ENCODE measurements at regions not wholly inside any gene's neighbourhood (a gene's known extent, or its start where the extent isn't known, plus 50 kb on each side); places are given as distances from the start of the nearest gene placed in this dataset.
A peak's percentile ranks its signal among the peaks of the same experiment; 100 is the strongest.
"Not testable (repeated sequence)": the region's sequence is repeated elsewhere in the genome, so short reads cannot be mapped to it uniquely, and the experiment has no call there.

- Histone ChIP-seq H3K27ac (ENCODE audit: poor library complexity, severe bottlenecking) (no peak overlapping the region), H3K4me3 (ENCODE audit: severe bottlenecking) (no peak overlapping the region), H3K36me3 (ENCODE audit: low read depth) (no peaks in the 10 kb centered on the region), H3K27me3 (ENCODE audit: insufficient read depth, poor library complexity, severe bottlenecking) (no peaks in the 10 kb centered on the region), H3K9me3 (ENCODE audit: severe bottlenecking) (no peaks in the 10 kb centered on the region), H3K4me1 (ENCODE audit: insufficient read depth, poor library complexity, severe bottlenecking) (peaks cover 21% of the 10 kb centered on the region)
- DNase-seq (ENCODE audit: low spot score) (no peak), ATAC-seq (ENCODE audit: low read depth) (peak; percentile 63)
- TF ChIP-seq, protein P1, sequence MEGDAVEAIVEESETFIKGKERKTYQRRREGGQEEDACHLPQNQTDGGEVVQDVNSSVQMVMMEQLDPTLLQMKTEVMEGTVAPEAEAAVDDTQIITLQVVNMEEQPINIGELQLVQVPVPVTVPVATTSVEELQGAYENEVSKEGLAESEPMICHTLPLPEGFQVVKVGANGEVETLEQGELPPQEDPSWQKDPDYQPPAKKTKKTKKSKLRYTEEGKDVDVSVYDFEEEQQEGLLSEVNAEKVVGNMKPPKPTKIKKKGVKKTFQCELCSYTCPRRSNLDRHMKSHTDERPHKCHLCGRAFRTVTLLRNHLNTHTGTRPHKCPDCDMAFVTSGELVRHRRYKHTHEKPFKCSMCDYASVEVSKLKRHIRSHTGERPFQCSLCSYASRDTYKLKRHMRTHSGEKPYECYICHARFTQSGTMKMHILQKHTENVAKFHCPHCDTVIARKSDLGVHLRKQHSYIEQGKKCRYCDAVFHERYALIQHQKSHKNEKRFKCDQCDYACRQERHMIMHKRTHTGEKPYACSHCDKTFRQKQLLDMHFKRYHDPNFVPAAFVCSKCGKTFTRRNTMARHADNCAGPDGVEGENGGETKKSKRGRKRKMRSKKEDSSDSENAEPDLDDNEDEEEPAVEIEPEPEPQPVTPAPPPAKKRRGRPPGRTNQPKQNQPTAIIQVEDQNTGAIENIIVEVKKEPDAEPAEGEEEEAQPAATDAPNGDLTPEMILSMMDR (IDR thresholded peaks at IDR 0.05; ENCODE audit: poor library complexity, severe bottlenecking) = no peak
Measured at GRCh38 chr3:143901105-143901504, 52.8 kb upstream of the SLC9A9 start.

- ATAC-seq (ENCODE audit: low read depth) = no peak
Measured at GRCh38 chr3:143902210-143902609, 53.9 kb upstream of the SLC9A9 start.

DNA sequence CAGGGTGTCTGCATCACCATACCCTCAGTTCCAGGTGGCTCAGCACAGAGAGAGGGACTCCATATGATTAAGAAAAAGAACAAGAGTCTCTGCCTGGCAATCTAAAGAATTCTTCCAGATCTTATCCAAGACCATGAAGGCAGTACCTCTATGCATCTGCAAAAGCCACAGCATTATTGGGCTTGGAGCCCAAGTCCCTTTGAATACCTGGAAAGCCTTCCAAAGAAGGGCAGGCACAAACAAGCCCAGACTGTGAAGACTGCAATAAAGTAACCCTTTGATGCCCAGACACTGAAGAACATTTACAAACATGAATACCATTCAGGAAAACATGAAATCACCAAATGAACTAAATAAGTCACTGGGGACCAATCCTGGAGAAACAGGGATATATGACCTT is 60.9 kb upstream of the DIPK2A start:
- TF ChIP-seq, protein P1 (IDR thresholded peaks at IDR 0.05; ENCODE audit: poor library complexity, severe bottlenecking) = no peak
- Histone ChIP-seq H3K9me3 (ENCODE audit: severe bottlenecking) (no peaks in the 10 kb centered on the region), H3K4me3 (ENCODE audit: severe bottlenecking) (no peak overlapping the region), H3K4me1 (ENCODE audit: insufficient read depth, poor library complexity, severe bottlenecking) (peaks cover 3% of the 10 kb centered on the region), H3K27me3 (ENCODE audit: insufficient read depth, poor library complexity, severe bottlenecking) (no peaks in the 10 kb centered on the region), H3K36me3 (ENCODE audit: low read depth) (no peaks in the 10 kb centered on the region), H3K27ac (ENCODE audit: poor library complexity, severe bottlenecking) (no peak overlapping the region)
- DNase-seq (ENCODE audit: low spot score) (no peak), ATAC-seq (ENCODE audit: low read depth) (no peak)

More at GRCh38 chr3:143902210-143902609, 53.9 kb upstream of the SLC9A9 start:
- Histone ChIP-seq H3K36me3 (ENCODE audit: low read depth) (no peaks in the 10 kb centered on the region), H3K9me3 (ENCODE audit: severe bottlenecking) (no peaks in the 10 kb centered on the region), H3K27ac (ENCODE audit: poor library complexity, severe bottlenecking) (no peak overlapping the region), H3K4me1 (ENCODE audit: insufficient read depth, poor library complexity, severe bottlenecking) (peaks cover 21% of the 10 kb centered on the region), H3K4me3 (ENCODE audit: severe bottlenecking) (no peak overlapping the region), H3K27me3 (ENCODE audit: insufficient read depth, poor library complexity, severe bottlenecking) (no peaks in the 10 kb centered on the region)
- no peak for DNase-seq (ENCODE audit: low spot score)
- TF ChIP-seq, protein P1 (IDR thresholded peaks at IDR 0.05; ENCODE audit: poor library complexity, severe bottlenecking) = no peak

GRCh38 chr3:143914257-143914656 is 57.4 kb upstream of the DIPK2A start:
- TF ChIP-seq, protein P1 (IDR thresholded peaks at IDR 0.05; ENCODE audit: poor library complexity, severe bottlenecking) = no peak
- Histone ChIP-seq H3K27ac (ENCODE audit: poor library complexity, severe bottlenecking) (no peak overlapping the region), H3K4me3 (ENCODE audit: severe bottlenecking) (no peak overlapping the region), H3K4me1 (ENCODE audit: insufficient read depth, poor library complexity, severe bottlenecking) (peaks cover 3% of the 10 kb centered on the region), H3K27me3 (ENCODE audit: insufficient read depth, poor library complexity, severe bottlenecking) (no peaks in the 10 kb centered on the region), H3K9me3 (ENCODE audit: severe bottlenecking) (no peaks in the 10 kb centered on the region), H3K36me3 (ENCODE audit: low read depth) (no peaks in the 10 kb centered on the region)
- DNase-seq (ENCODE audit: low spot score) (no peak), ATAC-seq (ENCODE audit: low read depth) (no peak)

DNA sequence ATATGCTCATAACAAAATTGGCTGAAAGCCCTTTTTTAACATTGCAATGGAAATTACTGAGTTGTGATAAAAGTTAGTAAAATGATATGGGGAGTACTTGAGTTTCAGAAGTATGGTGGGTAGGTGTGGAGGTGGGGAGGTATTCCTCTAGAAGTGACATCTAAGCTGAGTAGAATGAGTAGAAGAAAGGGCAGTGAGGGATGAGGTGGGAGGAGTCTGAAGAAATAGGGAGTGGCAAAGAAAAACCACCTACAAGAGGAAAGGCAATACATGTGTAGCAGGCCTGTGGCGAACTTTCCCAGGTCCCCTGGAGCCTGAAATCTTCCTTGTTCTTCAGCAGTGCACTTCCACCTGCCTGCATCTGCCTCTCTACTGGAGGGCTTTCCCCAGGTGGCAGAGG is 52.8 kb upstream of the DIPK2A start:
- ATAC-seq (ENCODE audit: low read depth) = no peak
- no peaks in the 10 kb centered on the region for H3K27me3 ChIP-seq (ENCODE audit: insufficient read depth, poor library complexity, severe bottlenecking)
- H3K4me3 ChIP-seq (ENCODE audit: severe bottlenecking) = no peak overlapping the region
- no peak overlapping the region for H3K27ac ChIP-seq (ENCODE audit: poor library complexity, severe bottlenecking)
- TF ChIP-seq, protein P1 (IDR thresholded peaks at IDR 0.05; ENCODE audit: poor library complexity, severe bottlenecking) = no peak
- H3K4me1 ChIP-seq (ENCODE audit: insufficient read depth, poor library complexity, severe bottlenecking) = no peaks in the 10 kb centered on the region
- DNase-seq (ENCODE audit: low spot score) = no peak
- no peaks in the 10 kb centered on the region for H3K36me3 ChIP-seq (ENCODE audit: low read depth)
- no peaks in the 10 kb centered on the region for H3K9me3 ChIP-seq (ENCODE audit: severe bottlenecking)

GRCh38 chr3:143921176-143921575 is 50.4 kb upstream of the DIPK2A start:
- H3K4me3 ChIP-seq (ENCODE audit: severe bottlenecking); DNase-seq (ENCODE audit: low spot score); H3K27ac ChIP-seq (ENCODE audit: poor library complexity, severe bottlenecking); H3K36me3 ChIP-seq (ENCODE audit: low read depth); H3K9me3 ChIP-seq (ENCODE audit: severe bottlenecking); H3K4me1 ChIP-seq (ENCODE audit: insufficient read depth, poor library complexity, severe bottlenecking); ATAC-seq (ENCODE audit: low read depth); H3K27me3 ChIP-seq (ENCODE audit: insufficient read depth, poor library complexity, severe bottlenecking): not testable (repeated sequence)
